ENCODE measurements at regions not wholly inside any gene's neighbourhood (a gene's known extent, or its start where the extent isn't known, plus 50 kb on each side); places are given as distances from the start of the nearest gene placed in this dataset.

- H3K4me1 ChIP-seq, result peaks cover 0 to 7% (median 3%) of the 10 kb centered on the region in 3 donors
- intact Hi-C loops (cut with DNase I), result no loop called here
- no peaks in the 10 kb centered on the region for H3K36me3 ChIP-seq
- no peak overlapping the region for H3K27ac ChIP-seq
- no peak overlapping the region for H3K4me3 ChIP-seq
- no peak for TF ChIP-seq POLR2A (IDR thresholded peaks at IDR 0.05)
- TF ChIP-seq, protein P1, sequence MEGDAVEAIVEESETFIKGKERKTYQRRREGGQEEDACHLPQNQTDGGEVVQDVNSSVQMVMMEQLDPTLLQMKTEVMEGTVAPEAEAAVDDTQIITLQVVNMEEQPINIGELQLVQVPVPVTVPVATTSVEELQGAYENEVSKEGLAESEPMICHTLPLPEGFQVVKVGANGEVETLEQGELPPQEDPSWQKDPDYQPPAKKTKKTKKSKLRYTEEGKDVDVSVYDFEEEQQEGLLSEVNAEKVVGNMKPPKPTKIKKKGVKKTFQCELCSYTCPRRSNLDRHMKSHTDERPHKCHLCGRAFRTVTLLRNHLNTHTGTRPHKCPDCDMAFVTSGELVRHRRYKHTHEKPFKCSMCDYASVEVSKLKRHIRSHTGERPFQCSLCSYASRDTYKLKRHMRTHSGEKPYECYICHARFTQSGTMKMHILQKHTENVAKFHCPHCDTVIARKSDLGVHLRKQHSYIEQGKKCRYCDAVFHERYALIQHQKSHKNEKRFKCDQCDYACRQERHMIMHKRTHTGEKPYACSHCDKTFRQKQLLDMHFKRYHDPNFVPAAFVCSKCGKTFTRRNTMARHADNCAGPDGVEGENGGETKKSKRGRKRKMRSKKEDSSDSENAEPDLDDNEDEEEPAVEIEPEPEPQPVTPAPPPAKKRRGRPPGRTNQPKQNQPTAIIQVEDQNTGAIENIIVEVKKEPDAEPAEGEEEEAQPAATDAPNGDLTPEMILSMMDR (IDR thresholded peaks at IDR 0.05), result no peak
- H3K9me3 ChIP-seq, result no peaks in the 10 kb centered on the region
- 87 to 89% methylated on average over 2 to 3 of the region's 3 CpGs for WGBS, 2 donors
- DNase-seq, result no peak
- peaks cover 0 to 7% (median 0%) of the 10 kb centered on the region in 4 donors for H3K27me3 ChIP-seq
Measured at GRCh38 chr2:7394195-7394594, 477.0 kb downstream of the RNF144A start.

- no peak for DNase-seq
- Histone ChIP-seq H3K36me3 (no peaks in the 10 kb centered on the region), H3K9me3 (no peaks in the 10 kb centered on the region), H3K4me1 (no peaks in the 10 kb centered on the region), H3K27ac (no peak overlapping the region), H3K4me3 (no peak overlapping the region), H3K27me3 (peaks cover 0 to 27% (median 0%) of the 10 kb centered on the region in 4 donors)
- intact Hi-C loops (cut with DNase I), result no loop called here
- TF ChIP-seq, protein P1 (IDR thresholded peaks at IDR 0.05), result no peak
- no peak for TF ChIP-seq POLR2A (IDR thresholded peaks at IDR 0.05)
- 40 to 51% methylated on average over 4 of the region's 4 CpGs for WGBS, 2 donors
Measured at GRCh38 chr2:7400628-7401027, 483.4 kb downstream of the RNF144A start.

DNA sequence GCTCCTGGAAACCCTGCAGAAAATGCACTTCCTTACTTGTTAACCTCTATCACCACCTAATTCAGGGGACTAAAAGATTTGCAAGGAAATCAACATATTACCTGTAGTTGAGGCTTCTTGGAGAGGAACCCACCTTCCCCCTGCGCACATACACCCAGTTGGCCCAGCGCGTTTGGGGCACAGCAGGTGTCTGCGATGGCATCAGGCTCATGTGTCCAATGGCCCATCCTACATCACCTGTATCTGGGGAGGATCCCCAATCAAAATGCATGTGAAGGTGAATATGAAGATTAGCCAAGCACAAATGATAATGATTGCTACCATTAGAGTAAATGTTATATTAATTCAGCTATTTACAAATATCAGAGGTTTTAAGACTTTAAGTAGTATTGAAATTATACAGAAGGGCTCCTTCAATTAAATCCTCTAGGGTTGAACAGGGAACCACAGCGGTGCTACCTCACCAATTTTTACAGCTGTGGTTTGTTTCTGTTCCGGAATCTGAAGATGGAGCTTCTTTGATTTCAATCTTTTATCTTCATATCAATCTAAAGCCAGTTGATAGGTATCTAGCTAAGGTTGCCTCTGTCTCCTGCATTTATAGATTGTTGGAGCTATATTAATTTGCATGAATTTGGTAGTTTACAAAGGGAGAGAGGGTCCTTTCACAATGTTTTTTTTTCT is 486.0 kb downstream of the RNF144A start:
- H3K27me3 ChIP-seq, result peaks cover 0 to 41% (median 0%) of the 10 kb centered on the region in 4 donors
- no peak overlapping the region for H3K4me3 ChIP-seq
- no peak for DNase-seq
- H3K9me3 ChIP-seq, result no peaks in the 10 kb centered on the region
- H3K36me3 ChIP-seq, result no peaks in the 10 kb centered on the region
- WGBS, 2 donors, result 84 to 92% methylated on average over 6 of the region's 6 CpGs
- TF ChIP-seq POLR2A (IDR thresholded peaks at IDR 0.05), result no peak
- TF ChIP-seq, protein P1 (IDR thresholded peaks at IDR 0.05), result no peak
- no peaks in the 10 kb centered on the region for H3K4me1 ChIP-seq
- intact Hi-C loops (cut with DNase I), result no loop called here
- H3K27ac ChIP-seq, result no peak overlapping the region

- H3K4me3 ChIP-seq, result no peak overlapping the region
- H3K36me3 ChIP-seq, result no peaks in the 10 kb centered on the region
- peaks cover 0 to 41% (median 0%) of the 10 kb centered on the region in 4 donors for H3K27me3 ChIP-seq
- WGBS, 2 donors, result 69 to 71% methylated on average over 7 to 9 of the region's 9 CpGs
- H3K27ac ChIP-seq, result no peak overlapping the region
- intact Hi-C loops (cut with DNase I), result no loop called here
- TF ChIP-seq POLR2A (IDR thresholded peaks at IDR 0.05), result no peak
- TF ChIP-seq, protein P1 (IDR thresholded peaks at IDR 0.05), result no peak
- H3K4me1 ChIP-seq, result no peaks in the 10 kb centered on the region
- no peak for DNase-seq
- no peaks in the 10 kb centered on the region for H3K9me3 ChIP-seq
Measured at GRCh38 chr2:7405861-7406715, 488.9 kb downstream of the RNF144A start.

DNA sequence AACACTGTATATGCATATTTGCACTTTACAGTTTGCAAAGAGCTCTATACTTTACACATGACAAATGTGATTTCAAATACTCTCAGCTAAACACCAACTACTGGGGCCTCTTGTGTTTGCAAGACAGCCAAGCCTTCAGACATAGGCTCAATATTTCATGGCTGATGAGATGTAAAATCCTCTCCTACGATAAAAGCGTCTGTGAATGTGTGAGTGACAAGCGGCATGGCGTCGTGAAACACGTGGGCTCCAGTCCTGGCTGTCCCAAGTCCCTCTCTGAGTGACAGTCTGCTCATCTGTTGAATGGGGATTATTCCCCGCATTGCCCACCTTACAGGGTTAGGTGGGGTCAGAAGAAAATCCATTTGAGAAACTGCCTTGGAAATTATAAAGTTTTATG is 489.8 kb downstream of the RNF144A start:
- intact Hi-C loops (cut with DNase I), result no loop called here
- WGBS, 2 donors, result 85 to 89% methylated on average over 7 of the region's 7 CpGs

More for the DNA sequence above, 489.8 kb downstream of the RNF144A start:
- TF ChIP-seq POLR2A (IDR thresholded peaks at IDR 0.05), result no peak
- TF ChIP-seq, protein P1 (IDR thresholded peaks at IDR 0.05), result no peak
- H3K9me3 ChIP-seq, result no peaks in the 10 kb centered on the region
- H3K4me3 ChIP-seq, result no peak overlapping the region
- DNase-seq, result no peak
- peaks cover 0 to 40% (median 1%) of the 10 kb centered on the region in 4 donors for H3K27me3 ChIP-seq
- H3K36me3 ChIP-seq, result no peaks in the 10 kb centered on the region
- no peak overlapping the region for H3K27ac ChIP-seq
- H3K4me1 ChIP-seq, result no peaks in the 10 kb centered on the region
